NT2/D1 (cell line): ENCODE measurements at regions not wholly inside any gene's neighbourhood (a gene's known extent, or its start where the extent isn't known, plus 50 kb on each side); places are given as distances from the start of the nearest gene placed in this dataset.

Experiments used
- SUZ12 ChIP-seq: IDR thresholded peaks from 2 replicates; pipeline ENCODE4 v1.6.1; 2011; ENCODE audit not compliant: insufficient read length, insufficient read depth; ENCODE audit errors: extremely low read depth
- YY1 ChIP-seq: IDR thresholded peaks from 2 replicates; pipeline ENCODE4 v1.6.1; 2011; ENCODE audit not compliant: insufficient read length, insufficient read depth

- TF ChIP-seq SUZ12, result no peak
- TF ChIP-seq YY1, result no peak
Measured at GRCh38 chr22:27213294-27213693, 555.9 kb downstream of the MIAT start.
